ENCODE measurements at regions not wholly inside any gene's neighbourhood (a gene's known extent, or its start where the extent isn't known, plus 50 kb on each side); places are given as distances from the start of the nearest gene placed in this dataset.

GRCh38 chr10:53223851-53224250 lies 451.3 kb upstream of the MBL2 start:
- TF ChIP-seq CTCF (IDR thresholded peaks at IDR 0.05 in 8 of 11, conservative IDR thresholded peaks at IDR 0.05 in 3 of 11) (no peak), POLR2AphosphoS5 (IDR thresholded peaks at IDR 0.05) (no peak)
